Liver (tissue), 8 donors: ENCODE measurements at regions not wholly inside any gene's neighbourhood (a gene's known extent, or its start where the extent isn't known, plus 50 kb on each side); places are given as distances from the start of the nearest gene placed in this dataset.

Source experiments
- DNase-seq: peaks from one replicate; pipeline ENCODE4 v3.0.0-alpha.2; 2017; ENCODE audit warnings: low spot score
- H3K27ac ChIP-seq, 2 donors: one replicate each; pipeline ENCODE4 v1.7.0; 2013; ENCODE audit warnings: inconsistent platforms in 2 of 2, low read length in 2 of 2, control low read depth in 1 of 2, low read depth in 1 of 2, mild to moderate bottlenecking in 1 of 2
- H3K27me3 ChIP-seq, 4 donors: one replicate each; pipeline versions ENCODE4 v1.6.1 to v1.7.0; 2013; ENCODE audit warnings: low read length in 3 of 4, inconsistent platforms in 1 of 4, mild to moderate bottlenecking in 1 of 4, moderate library complexity in 1 of 4; ENCODE audit not compliant: control insufficient read depth in 4 of 4, insufficient read depth in 4 of 4
- H3K36me3 ChIP-seq, 4 donors: one replicate each; pipeline versions ENCODE4 v1.6.1 to v1.7.0; 2013; ENCODE audit warnings: low read length in 3 of 4, mild to moderate bottlenecking in 3 of 4, low read depth in 1 of 4, moderate library complexity in 1 of 4; ENCODE audit not compliant: control insufficient read depth in 4 of 4, insufficient read depth in 3 of 4
- H3K4me1 ChIP-seq, 4 donors: one replicate each; pipeline versions ENCODE4 v1.6.1 to v1.7.0; 2013; ENCODE audit warnings: low read length in 3 of 4, mild to moderate bottlenecking in 3 of 4, moderate library complexity in 1 of 4; ENCODE audit not compliant: control insufficient read depth in 4 of 4, insufficient read depth in 4 of 4
- H3K4me3 ChIP-seq, 3 donors: one replicate each; pipeline versions ENCODE4 v1.6.1 to v1.7.0; 2013; ENCODE audit warnings: low read length in 3 of 3, control low read depth in 1 of 3, low read depth in 1 of 3, mild to moderate bottlenecking in 1 of 3
- H3K9ac ChIP-seq, 2 donors: one replicate each; pipeline ENCODE4 v1.7.0; 2013; ENCODE audit warnings: low read length in 2 of 2, mild to moderate bottlenecking in 2 of 2, moderate library complexity in 2 of 2, control low read depth in 1 of 2, low read depth in 1 of 2
- H3K9me3 ChIP-seq, 4 donors: one replicate each; pipeline versions ENCODE4 v1.6.1 to v1.7.0; 2013; ENCODE audit warnings: low read length in 3 of 4; ENCODE audit not compliant: control insufficient read depth in 4 of 4
- EGR1 ChIP-seq, 2 donors: IDR thresholded peaks; 2 replicates each; pipeline ENCODE4 v1.6.1; 2016 to 2018; ENCODE audit warnings: antibody characterized with exemption in 2 of 2, low read depth in 2 of 2
- FOXA1 ChIP-seq: IDR thresholded peaks from 2 replicates; pipeline ENCODE4 v1.6.1; 2016; ENCODE audit warnings: antibody characterized with exemption
- FOXA2 ChIP-seq: IDR thresholded peaks from 2 replicates; pipeline ENCODE4 v1.6.1; 2016; ENCODE audit warnings: antibody characterized with exemption
- GABPA ChIP-seq, 2 donors: IDR thresholded peaks in 1 of 2; conservative IDR thresholded peaks in 1 of 2; 2 replicates each; pipeline ENCODE4 v1.6.1; 2016; ENCODE audit warnings: antibody characterized with exemption in 2 of 2, mild to moderate bottlenecking in 1 of 2, moderate library complexity in 1 of 2
- HNF4A ChIP-seq, 2 donors: conservative IDR thresholded peaks; 2 replicates each; pipeline ENCODE4 v1.6.1; 2016; ENCODE audit warnings: antibody characterized with exemption in 2 of 2, mild to moderate bottlenecking in 2 of 2
- HNF4G ChIP-seq: IDR thresholded peaks from 2 replicates; pipeline ENCODE4 v1.6.1; 2016; ENCODE audit warnings: antibody characterized with exemption
- JUND ChIP-seq, 2 donors: IDR thresholded peaks; 2 replicates each; pipeline ENCODE4 v1.6.1; 2016; ENCODE audit warnings: antibody characterized with exemption in 2 of 2
- NR2F2 ChIP-seq: IDR thresholded peaks from 2 replicates; pipeline ENCODE4 v1.6.1; 2016; ENCODE audit warnings: antibody characterized with exemption
- RAD21 ChIP-seq, 2 donors: IDR thresholded peaks; 2 replicates each; pipeline ENCODE4 v1.6.1; 2016; ENCODE audit warnings: antibody characterized with exemption in 2 of 2, mild to moderate bottlenecking in 2 of 2
- RXRA ChIP-seq, 2 donors: IDR thresholded peaks; 2 replicates each; pipeline ENCODE4 v1.6.1; 2017 to 2018; ENCODE audit warnings: antibody characterized with exemption in 2 of 2, mild to moderate bottlenecking in 1 of 2
- SP1 ChIP-seq: IDR thresholded peaks from 2 replicates; pipeline ENCODE4 v1.6.1; 2018; ENCODE audit warnings: antibody characterized with exemption, mild to moderate bottlenecking
- TAF1 ChIP-seq: conservative IDR thresholded peaks from 2 replicates; pipeline ENCODE4 v1.6.1; 2016; ENCODE audit warnings: antibody characterized with exemption, mild to moderate bottlenecking
- YY1 ChIP-seq: IDR thresholded peaks from 2 replicates; pipeline ENCODE4 v1.6.1; 2016; ENCODE audit warnings: antibody characterized with exemption, mild to moderate bottlenecking
- WGBS: extraction: QIAGEN DNeasy Blood & Tissue Kit; methylation state at CpG from one replicate; pipeline ENCODE4 v1.1.7; 2013; 5-methylcytosine and 5-hydroxymethylcytosine counted together
- TF ChIP-seq, protein P1 (sequence below): IDR thresholded peaks from 2 replicates; pipeline ENCODE4 v1.6.1; 2016; ENCODE audit warnings: antibody characterized with exemption
- TF ChIP-seq, protein P2 (sequence below): fragments of 150-350 bp; IDR thresholded peaks from 2 replicates; pipeline ENCODE4 v1.5.1; 2017; ENCODE audit warnings: improper control_type of control experiment, low read depth, low read length; ENCODE audit not compliant: missing input control
- TF ChIP-seq, protein P3 (sequence below): IDR thresholded peaks from 2 replicates; pipeline ENCODE4 v1.6.1; 2016; ENCODE audit warnings: antibody characterized with exemption
- TF ChIP-seq, protein P4 (sequence below): IDR thresholded peaks from 2 replicates; pipeline ENCODE4 v1.6.1; 2016; ENCODE audit warnings: antibody characterized with exemption, mild to moderate bottlenecking
- TF ChIP-seq, protein P5 (sequence below): IDR thresholded peaks from 2 replicates; pipeline ENCODE4 v1.6.1; 2016; ENCODE audit warnings: antibody characterized with exemption
- donor health status: healthy.
- donor health status: healthy.
- donor health status: healthy.
- donor health status: healthy.
- donor health status: healthy.

DNA sequence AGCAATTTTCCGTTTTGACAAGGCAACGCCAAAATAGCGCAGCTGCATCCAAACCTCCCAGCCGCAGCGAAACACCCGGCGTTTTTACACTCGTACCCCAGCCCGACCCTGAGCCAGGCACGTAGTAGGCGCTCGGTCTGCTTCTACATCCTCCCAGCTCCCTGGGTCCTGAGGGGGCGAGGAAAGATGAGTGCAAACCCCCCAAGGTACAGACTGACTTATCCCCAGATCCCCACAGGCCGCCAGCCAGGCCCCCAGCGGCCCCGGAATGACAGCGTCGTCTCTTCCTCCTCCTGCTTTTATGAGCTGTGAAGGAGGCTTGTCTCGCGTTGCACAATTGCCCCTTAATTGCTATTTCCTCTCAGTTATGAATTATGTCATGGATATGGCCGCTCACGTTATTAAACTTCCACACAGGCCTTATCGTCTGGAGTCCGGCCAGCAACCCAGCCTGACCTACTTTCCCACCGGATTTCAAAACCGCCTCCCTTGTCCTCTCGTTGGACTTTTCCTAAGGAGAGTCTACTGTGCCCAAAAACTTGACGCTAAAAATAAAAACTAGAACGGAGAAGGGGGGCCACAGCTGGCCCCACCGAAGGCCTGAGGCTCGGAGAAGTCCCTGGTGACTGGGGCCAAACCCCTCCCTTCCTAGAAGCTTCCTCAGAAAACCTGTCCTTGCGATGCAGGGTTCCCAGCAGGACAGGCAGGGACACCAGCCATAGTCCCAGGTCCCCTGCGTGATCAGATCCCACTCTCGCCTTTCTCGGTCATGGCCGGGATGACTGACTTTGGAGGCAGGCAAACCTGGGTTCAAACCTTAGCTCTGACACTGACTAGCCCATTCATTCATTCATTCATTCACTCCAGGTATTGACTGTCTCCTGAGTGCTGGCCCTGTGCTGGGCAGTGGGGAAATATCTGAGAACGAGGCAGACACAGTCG, 130.9 kb upstream of the PTPN1 start:
- Histone ChIP-seq H3K27ac (peak overlapping the region; percentile 83 to 92), H3K36me3 (no peaks in the 10 kb centered on the region), H3K9me3 (no peaks in the 10 kb centered on the region), H3K4me1 (peaks cover 22 to 47% (median 38%) of the 10 kb centered on the region in 4 donors), H3K4me3 (no peak overlapping the region), H3K9ac (peak overlapping the region in 1 of 2 donors; percentile 39), H3K27me3 (no peaks in the 10 kb centered on the region)
- DNase-seq, result peak; percentile 58
- 31% methylated on average over 38 of the region's 38 CpGs for WGBS
- TF ChIP-seq, protein P1, sequence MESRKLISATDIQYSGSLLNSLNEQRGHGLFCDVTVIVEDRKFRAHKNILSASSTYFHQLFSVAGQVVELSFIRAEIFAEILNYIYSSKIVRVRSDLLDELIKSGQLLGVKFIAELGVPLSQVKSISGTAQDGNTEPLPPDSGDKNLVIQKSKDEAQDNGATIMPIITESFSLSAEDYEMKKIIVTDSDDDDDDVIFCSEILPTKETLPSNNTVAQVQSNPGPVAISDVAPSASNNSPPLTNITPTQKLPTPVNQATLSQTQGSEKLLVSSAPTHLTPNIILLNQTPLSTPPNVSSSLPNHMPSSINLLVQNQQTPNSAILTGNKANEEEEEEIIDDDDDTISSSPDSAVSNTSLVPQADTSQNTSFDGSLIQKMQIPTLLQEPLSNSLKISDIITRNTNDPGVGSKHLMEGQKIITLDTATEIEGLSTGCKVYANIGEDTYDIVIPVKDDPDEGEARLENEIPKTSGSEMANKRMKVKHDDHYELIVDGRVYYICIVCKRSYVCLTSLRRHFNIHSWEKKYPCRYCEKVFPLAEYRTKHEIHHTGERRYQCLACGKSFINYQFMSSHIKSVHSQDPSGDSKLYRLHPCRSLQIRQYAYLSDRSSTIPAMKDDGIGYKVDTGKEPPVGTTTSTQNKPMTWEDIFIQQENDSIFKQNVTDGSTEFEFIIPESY, result peak; percentile 52
- TF ChIP-seq, protein P2, sequence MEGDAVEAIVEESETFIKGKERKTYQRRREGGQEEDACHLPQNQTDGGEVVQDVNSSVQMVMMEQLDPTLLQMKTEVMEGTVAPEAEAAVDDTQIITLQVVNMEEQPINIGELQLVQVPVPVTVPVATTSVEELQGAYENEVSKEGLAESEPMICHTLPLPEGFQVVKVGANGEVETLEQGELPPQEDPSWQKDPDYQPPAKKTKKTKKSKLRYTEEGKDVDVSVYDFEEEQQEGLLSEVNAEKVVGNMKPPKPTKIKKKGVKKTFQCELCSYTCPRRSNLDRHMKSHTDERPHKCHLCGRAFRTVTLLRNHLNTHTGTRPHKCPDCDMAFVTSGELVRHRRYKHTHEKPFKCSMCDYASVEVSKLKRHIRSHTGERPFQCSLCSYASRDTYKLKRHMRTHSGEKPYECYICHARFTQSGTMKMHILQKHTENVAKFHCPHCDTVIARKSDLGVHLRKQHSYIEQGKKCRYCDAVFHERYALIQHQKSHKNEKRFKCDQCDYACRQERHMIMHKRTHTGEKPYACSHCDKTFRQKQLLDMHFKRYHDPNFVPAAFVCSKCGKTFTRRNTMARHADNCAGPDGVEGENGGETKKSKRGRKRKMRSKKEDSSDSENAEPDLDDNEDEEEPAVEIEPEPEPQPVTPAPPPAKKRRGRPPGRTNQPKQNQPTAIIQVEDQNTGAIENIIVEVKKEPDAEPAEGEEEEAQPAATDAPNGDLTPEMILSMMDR, result no peak
- TF ChIP-seq RAD21 (IDR thresholded peaks at IDR 0.05) (peak; percentile 50 to 61), FOXA2 (no peak), YY1 (peak; percentile 79), EGR1 (IDR thresholded peaks at IDR 0.05; ENCODE audit: low read depth in 2 of 2) (peak in 1 of 2 donors; percentile 41), SP1 (peak; percentile 68), FOXA1 (no peak), NR2F2 (peak; percentile 75), JUND (IDR thresholded peaks at IDR 0.05) (peak in 1 of 2 donors; percentile 23), GABPA (IDR thresholded peaks at IDR 0.05 in 1 of 2, conservative IDR thresholded peaks at IDR 0.05 in 1 of 2) (no peak), HNF4G (no peak), RXRA (IDR thresholded peaks at IDR 0.05) (peak; percentile 66 to 83), TAF1 (peak; percentile 34), HNF4A (conservative IDR thresholded peaks at IDR 0.05) (peak; percentile 60 to 64)
- TF ChIP-seq, protein P3, sequence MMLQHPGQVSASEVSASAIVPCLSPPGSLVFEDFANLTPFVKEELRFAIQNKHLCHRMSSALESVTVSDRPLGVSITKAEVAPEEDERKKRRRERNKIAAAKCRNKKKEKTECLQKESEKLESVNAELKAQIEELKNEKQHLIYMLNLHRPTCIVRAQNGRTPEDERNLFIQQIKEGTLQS, result no peak
- TF ChIP-seq, protein P4, sequence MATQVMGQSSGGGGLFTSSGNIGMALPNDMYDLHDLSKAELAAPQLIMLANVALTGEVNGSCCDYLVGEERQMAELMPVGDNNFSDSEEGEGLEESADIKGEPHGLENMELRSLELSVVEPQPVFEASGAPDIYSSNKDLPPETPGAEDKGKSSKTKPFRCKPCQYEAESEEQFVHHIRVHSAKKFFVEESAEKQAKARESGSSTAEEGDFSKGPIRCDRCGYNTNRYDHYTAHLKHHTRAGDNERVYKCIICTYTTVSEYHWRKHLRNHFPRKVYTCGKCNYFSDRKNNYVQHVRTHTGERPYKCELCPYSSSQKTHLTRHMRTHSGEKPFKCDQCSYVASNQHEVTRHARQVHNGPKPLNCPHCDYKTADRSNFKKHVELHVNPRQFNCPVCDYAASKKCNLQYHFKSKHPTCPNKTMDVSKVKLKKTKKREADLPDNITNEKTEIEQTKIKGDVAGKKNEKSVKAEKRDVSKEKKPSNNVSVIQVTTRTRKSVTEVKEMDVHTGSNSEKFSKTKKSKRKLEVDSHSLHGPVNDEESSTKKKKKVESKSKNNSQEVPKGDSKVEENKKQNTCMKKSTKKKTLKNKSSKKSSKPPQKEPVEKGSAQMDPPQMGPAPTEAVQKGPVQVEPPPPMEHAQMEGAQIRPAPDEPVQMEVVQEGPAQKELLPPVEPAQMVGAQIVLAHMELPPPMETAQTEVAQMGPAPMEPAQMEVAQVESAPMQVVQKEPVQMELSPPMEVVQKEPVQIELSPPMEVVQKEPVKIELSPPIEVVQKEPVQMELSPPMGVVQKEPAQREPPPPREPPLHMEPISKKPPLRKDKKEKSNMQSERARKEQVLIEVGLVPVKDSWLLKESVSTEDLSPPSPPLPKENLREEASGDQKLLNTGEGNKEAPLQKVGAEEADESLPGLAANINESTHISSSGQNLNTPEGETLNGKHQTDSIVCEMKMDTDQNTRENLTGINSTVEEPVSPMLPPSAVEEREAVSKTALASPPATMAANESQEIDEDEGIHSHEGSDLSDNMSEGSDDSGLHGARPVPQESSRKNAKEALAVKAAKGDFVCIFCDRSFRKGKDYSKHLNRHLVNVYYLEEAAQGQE, result no peak
- TF ChIP-seq, protein P5, sequence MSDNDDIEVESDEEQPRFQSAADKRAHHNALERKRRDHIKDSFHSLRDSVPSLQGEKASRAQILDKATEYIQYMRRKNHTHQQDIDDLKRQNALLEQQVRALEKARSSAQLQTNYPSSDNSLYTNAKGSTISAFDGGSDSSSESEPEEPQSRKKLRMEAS, result peak; percentile 59
